ENCODE measurements at regions not wholly inside any gene's neighbourhood (a gene's known extent, or its start where the extent isn't known, plus 50 kb on each side); places are given as distances from the start of the nearest gene placed in this dataset.

- TF ChIP-seq SUZ12 (IDR thresholded peaks at IDR 0.05; ENCODE audit: unreplicated experiment): no peak
These were observed 71.6 kb upstream of the SMYD2 start (continued) for GRCh38 chr1:214209260-214209808.

- no peaks in the 10 kb centered on the region for H4K20me1 ChIP-seq (ENCODE audit: control insufficient read depth, insufficient read depth)
- DNase-seq (ENCODE audit: low read depth, low spot score): no peak
- no peak for ATAC-seq
- H3K9me3 ChIP-seq (replicated peaks; ENCODE audit: control insufficient read depth, insufficient read depth, low read length): no peaks in the 10 kb centered on the region
- no peaks in the 10 kb centered on the region for H3K4me1 ChIP-seq (ENCODE audit: control insufficient read depth, insufficient read depth, low read length)
- no peak for FAIRE-seq
- no peaks in the 10 kb centered on the region for H3K79me2 ChIP-seq (ENCODE audit: control insufficient read depth, insufficient read depth, low read length)
- no peaks in the 10 kb centered on the region for H3K36me3 ChIP-seq (ENCODE audit: control insufficient read depth in 2 of 2, insufficient read depth in 2 of 2, low read length in 1 of 2)
- no peak overlapping the region for H2AFZ ChIP-seq (ENCODE audit: control insufficient read depth, low read depth, low read length)
- no peak overlapping the region for H3K4me2 ChIP-seq (ENCODE audit: control insufficient read depth, insufficient read depth)
- no peak overlapping the region for H3K9ac ChIP-seq (ENCODE audit: control insufficient read depth, insufficient read depth, low read length)
- no peak overlapping the region for H3K4me3 ChIP-seq
- BruUV-seq (replicated peaks): no TSS peak
- in situ Hi-C loops (cut with MboI) (loop anchor here (5.0 to 10.0 kb wide), 2 partner anchors 119 to 1312 kb away; no protein-coding TSS in a partner anchor), intact Hi-C loops (cut with micrococcal nuclease; ENCODE audit: unreplicated experiment) (loop anchor here (5.0 to 10.0 kb wide), 3 partner anchors 374 to 1312 kb away; no protein-coding TSS in a partner anchor)
- WGBS (ENCODE audit: insufficient coverage, insufficient replicate concordance, low lambda C conversion rate, missing lambda C conversion rate): 16% methylated on average over 4 of the region's 4 CpGs
- ChIA-PET SMC1A (ENCODE audit: uncharacterized antibody, unreplicated experiment) (interaction anchor here (6.1 kb wide), 1 partner anchor 116 kb away, joined by 109 read pairs; no protein-coding TSS in a partner anchor), CTCF (interaction anchor here (0.6 to 10.8 kb wide), 6 partner anchors 15 to 425 kb away, joined by 3 to 226 read pairs (median 7); no protein-coding TSS in a partner anchor), RAD21 (ENCODE audit: unreplicated experiment) (interaction anchor here (2.3 kb wide), 1 partner anchor 115 kb away, joined by 10 read pairs; no protein-coding TSS in a partner anchor), POLR2A (no interaction called here)
- H3K27ac ChIP-seq (ENCODE audit: control insufficient read depth, insufficient read depth): no peak overlapping the region
- H3K27me3 ChIP-seq (replicated peaks in 1 of 2; ENCODE audit: control insufficient read depth in 2 of 2, insufficient read depth in 2 of 2, low read length in 1 of 2): no peaks in the 10 kb centered on the region; a peak in 1 of 4 replicates
- TF ChIP-seq IRF4 (IDR thresholded peaks at IDR 0.05; ENCODE audit: low read depth, low read length): no peak
- no peak for TF ChIP-seq ZNF207 (IDR thresholded peaks at IDR 0.05; ENCODE audit: borderline replicate concordance)
- TF ChIP-seq ASH2L (IDR thresholded peaks at IDR 0.05; ENCODE audit: borderline replicate concordance, low read depth): no peak
- TF ChIP-seq MEF2A (IDR thresholded peaks at IDR 0.05; ENCODE audit: insufficient read depth, low read depth, low read length): no peak
- TF ChIP-seq SREBF1 (IDR thresholded peaks at IDR 0.05; ENCODE audit: low read length): no peak
- TF ChIP-seq TAF1 (IDR thresholded peaks at IDR 0.05; ENCODE audit: borderline replicate concordance, low read depth, low read length): no peak
- TF ChIP-seq POU2F2 (IDR thresholded peaks at IDR 0.05; ENCODE audit: borderline replicate concordance, low read depth, low read length): no peak
- TF ChIP-seq ELK1 (IDR thresholded peaks at IDR 0.05; ENCODE audit: low read depth, low read length): no peak
- no peak for TF ChIP-seq ZBED1 (IDR thresholded peaks at IDR 0.05; ENCODE audit: borderline replicate concordance)
- no peak for TF ChIP-seq CBX5 (IDR thresholded peaks at IDR 0.05; ENCODE audit: low read depth)
- no peak for TF ChIP-seq BRCA1 (IDR thresholded peaks at IDR 0.05; ENCODE audit: low read depth, low read length)
- no peak for TF ChIP-seq EGR1 (IDR thresholded peaks at IDR 0.05; ENCODE audit: borderline replicate concordance in 1 of 2, low read depth in 2 of 2, low read length in 2 of 2)
- TF ChIP-seq WRNIP1 (IDR thresholded peaks at IDR 0.05; ENCODE audit: borderline replicate concordance, low read depth, low read length): no peak
- no peak for TF ChIP-seq KLF5 (IDR thresholded peaks at IDR 0.05; ENCODE audit: partially characterized antibody)
- no peak for TF ChIP-seq ZBTB40 (IDR thresholded peaks at IDR 0.05; ENCODE audit: borderline replicate concordance)
- no peak for TF ChIP-seq POLR2A (IDR thresholded peaks at IDR 0.05; ENCODE audit: low read depth, low read length)
These were observed 67.8 kb upstream of the SMYD2 start for GRCh38 chr1:214213136-214213535.

All from GM12878 (cell line).